HFFc6 (cell line): ENCODE measurements at regions not wholly inside any gene's neighbourhood (a gene's known extent, or its start where the extent isn't known, plus 50 kb on each side); places are given as distances from the start of the nearest gene placed in this dataset.

Source experiments
- DNase-seq: peaks from one replicate; pipeline ENCODE4 v3.0.0-alpha.2; 2018
- H3K27ac Mint-ChIP-seq: 2 replicates; pipeline ENCODE4 v1.8.0; 2020; ENCODE audit warnings: mild to moderate bottlenecking, mixed read lengths
- H3K27me3 Mint-ChIP-seq: 2 replicates; pipeline ENCODE4 v1.8.0; 2021; ENCODE audit warnings: mild to moderate bottlenecking, moderate library complexity, mixed read lengths; ENCODE audit not compliant: insufficient read depth
- H3K36me3 Mint-ChIP-seq: 2 replicates; pipeline ENCODE4 v1.8.0; 2021; ENCODE audit warnings: low read depth, mixed read lengths
- H3K4me1 Mint-ChIP-seq: 2 replicates; pipeline ENCODE4 v1.8.0; 2020; ENCODE audit warnings: low read depth, mixed read lengths
- H3K4me3 Mint-ChIP-seq: 2 replicates; pipeline ENCODE4 v1.8.0; 2020; ENCODE audit warnings: mild to moderate bottlenecking, moderate library complexity, mixed read lengths
- H3K9me3 Mint-ChIP-seq: 2 replicates; pipeline ENCODE4 v1.8.0; 2020; ENCODE audit warnings: mild to moderate bottlenecking, mixed read lengths
- TF ChIP-seq, protein P1 (sequence below): fragments of 200-600 bp; sonication (generic); IDR thresholded peaks from 2 replicates; pipeline ENCODE4 v1.5.0; 2021; ENCODE audit warnings: antibody characterized with exemption, mild to moderate bottlenecking

GRCh38 chr6:164014346-164015087 is 600.0 kb downstream of the QKI start:
- Mint-ChIP-seq H3K4me1 (no peaks in the 10 kb centered on the region), H3K27ac (no peak overlapping the region), H3K27me3 (no peaks in the 10 kb centered on the region; the same call in 1 of the 2 replicates), H3K36me3 (no peaks in the 10 kb centered on the region), H3K4me3 (no peak overlapping the region), H3K9me3 (peaks cover 33% of the 10 kb centered on the region)
- DNase-seq: no peak
- TF ChIP-seq, protein P1, sequence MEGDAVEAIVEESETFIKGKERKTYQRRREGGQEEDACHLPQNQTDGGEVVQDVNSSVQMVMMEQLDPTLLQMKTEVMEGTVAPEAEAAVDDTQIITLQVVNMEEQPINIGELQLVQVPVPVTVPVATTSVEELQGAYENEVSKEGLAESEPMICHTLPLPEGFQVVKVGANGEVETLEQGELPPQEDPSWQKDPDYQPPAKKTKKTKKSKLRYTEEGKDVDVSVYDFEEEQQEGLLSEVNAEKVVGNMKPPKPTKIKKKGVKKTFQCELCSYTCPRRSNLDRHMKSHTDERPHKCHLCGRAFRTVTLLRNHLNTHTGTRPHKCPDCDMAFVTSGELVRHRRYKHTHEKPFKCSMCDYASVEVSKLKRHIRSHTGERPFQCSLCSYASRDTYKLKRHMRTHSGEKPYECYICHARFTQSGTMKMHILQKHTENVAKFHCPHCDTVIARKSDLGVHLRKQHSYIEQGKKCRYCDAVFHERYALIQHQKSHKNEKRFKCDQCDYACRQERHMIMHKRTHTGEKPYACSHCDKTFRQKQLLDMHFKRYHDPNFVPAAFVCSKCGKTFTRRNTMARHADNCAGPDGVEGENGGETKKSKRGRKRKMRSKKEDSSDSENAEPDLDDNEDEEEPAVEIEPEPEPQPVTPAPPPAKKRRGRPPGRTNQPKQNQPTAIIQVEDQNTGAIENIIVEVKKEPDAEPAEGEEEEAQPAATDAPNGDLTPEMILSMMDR: no peak

DNA sequence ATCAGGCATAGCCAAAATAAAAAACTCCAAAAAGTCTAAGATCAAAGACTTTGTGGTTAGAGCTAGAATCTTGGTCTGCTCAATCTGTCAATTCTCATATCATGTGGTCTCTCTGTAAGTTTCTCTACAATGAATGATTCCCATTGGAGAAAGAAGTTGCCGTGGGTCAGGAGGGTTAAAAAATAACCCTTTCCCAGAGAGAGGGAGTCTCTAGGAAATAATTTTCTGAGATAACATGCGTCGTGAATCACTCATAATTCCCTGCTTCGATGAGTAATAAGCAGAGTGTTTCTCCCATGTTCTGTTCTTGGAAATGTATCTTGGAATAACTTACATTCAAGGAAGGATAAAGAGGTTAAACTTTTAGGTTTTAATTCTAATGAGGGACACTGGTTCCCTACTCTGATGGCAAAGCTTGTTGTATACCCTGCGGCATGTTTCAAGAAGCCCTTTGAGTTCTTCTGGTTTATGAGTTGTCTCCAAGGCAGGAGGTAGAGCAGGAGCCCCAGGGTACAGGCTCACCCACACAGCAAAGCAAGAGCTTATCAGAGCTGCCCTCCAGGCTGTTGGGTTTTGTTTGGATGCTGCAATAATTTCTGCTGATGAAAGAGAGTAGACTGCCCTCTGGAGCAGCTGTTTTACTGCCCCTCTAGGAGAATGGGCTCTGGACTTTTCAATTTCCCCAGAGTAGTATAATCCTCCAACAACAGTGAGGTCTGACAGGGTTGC is 599.1 kb downstream of the QKI start:
- no peak for DNase-seq
- Mint-ChIP-seq H3K4me1 (no peaks in the 10 kb centered on the region), H3K4me3 (no peak overlapping the region), H3K36me3 (peaks cover 2% of the 10 kb centered on the region; the same call in 1 of the 2 replicates), H3K9me3 (peaks cover 34% of the 10 kb centered on the region), H3K27ac (no peak overlapping the region), H3K27me3 (no peaks in the 10 kb centered on the region; the same call in 1 of the 2 replicates)
- TF ChIP-seq, protein P1: no peak

DNA sequence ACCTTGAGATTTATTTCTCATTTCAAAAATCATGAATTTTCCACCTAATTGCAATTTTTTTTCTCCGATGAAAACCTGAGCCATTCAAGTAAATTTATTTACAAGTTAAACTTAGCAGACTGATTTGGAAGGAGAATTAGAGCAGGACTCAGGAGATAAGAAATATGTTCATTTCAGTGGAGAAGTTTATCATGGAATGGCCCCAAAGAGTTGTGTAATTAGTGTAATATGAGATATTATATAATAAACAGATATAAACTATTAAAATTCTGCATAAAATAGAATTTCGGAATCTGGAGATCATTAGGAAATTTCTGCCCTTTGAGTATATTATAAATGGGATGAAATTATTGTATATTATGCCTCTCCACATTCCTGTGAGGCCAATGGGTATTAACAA is 596.8 kb downstream of the QKI start:
- H3K9me3 Mint-ChIP-seq: peaks cover 31% of the 10 kb centered on the region
- TF ChIP-seq, protein P1: no peak
- DNase-seq: no peak
- H3K27me3 Mint-ChIP-seq: no peaks in the 10 kb centered on the region; the same call in 1 of the 2 replicates
- H3K4me1 Mint-ChIP-seq: no peaks in the 10 kb centered on the region
- H3K4me3 Mint-ChIP-seq: no peak overlapping the region
- H3K36me3 Mint-ChIP-seq: peaks cover 5% of the 10 kb centered on the region; the same call in 1 of the 2 replicates
- H3K27ac Mint-ChIP-seq: no peak overlapping the region

GRCh38 chr6:164010441-164011103 is 596.1 kb downstream of the QKI start:
- TF ChIP-seq, protein P1: no peak
- Mint-ChIP-seq H3K4me3 (no peak overlapping the region), H3K4me1 (no peaks in the 10 kb centered on the region), H3K9me3 (peaks cover 34% of the 10 kb centered on the region), H3K27me3 (no peaks in the 10 kb centered on the region; the same call in 1 of the 2 replicates), H3K27ac (no peak overlapping the region), H3K36me3 (peaks cover 5% of the 10 kb centered on the region; the same call in 1 of the 2 replicates)
- no peak for DNase-seq

DNA sequence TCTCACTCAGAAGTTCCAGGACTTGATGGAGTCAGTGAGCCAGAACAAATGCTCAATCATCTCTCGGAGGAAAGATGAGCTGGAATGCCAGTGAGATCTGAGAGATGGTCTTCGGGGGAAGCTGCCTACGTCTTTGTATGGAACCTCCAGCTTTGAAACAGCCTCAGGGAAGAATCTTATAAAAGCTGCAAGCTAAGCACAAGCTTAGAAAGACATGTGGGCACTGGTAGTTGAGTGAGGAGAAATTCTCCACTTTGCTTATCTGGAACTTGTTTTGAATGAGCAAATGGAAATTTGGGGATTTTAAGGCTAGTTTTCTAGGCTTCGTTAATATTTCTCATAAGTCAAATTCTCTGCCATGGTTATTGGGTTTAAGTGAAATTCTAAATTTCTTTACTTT is 594.4 kb downstream of the QKI start:
- H3K36me3 Mint-ChIP-seq: peaks cover 5% of the 10 kb centered on the region; the same call in 1 of the 2 replicates
- no peak overlapping the region for H3K27ac Mint-ChIP-seq
- H3K27me3 Mint-ChIP-seq: no peaks in the 10 kb centered on the region
- H3K4me1 Mint-ChIP-seq: no peaks in the 10 kb centered on the region
- TF ChIP-seq, protein P1: no peak
- no peak for DNase-seq
- peaks cover 28% of the 10 kb centered on the region for H3K9me3 Mint-ChIP-seq
- H3K4me3 Mint-ChIP-seq: no peak overlapping the region
